ENCODE measurements at regions not wholly inside any gene's neighbourhood (a gene's known extent, or its start where the extent isn't known, plus 50 kb on each side); places are given as distances from the start of the nearest gene placed in this dataset.
"Not testable (repeated sequence)": the region's sequence is repeated elsewhere in the genome, so short reads cannot be mapped to it uniquely, and the experiment has no call there.

DNA sequence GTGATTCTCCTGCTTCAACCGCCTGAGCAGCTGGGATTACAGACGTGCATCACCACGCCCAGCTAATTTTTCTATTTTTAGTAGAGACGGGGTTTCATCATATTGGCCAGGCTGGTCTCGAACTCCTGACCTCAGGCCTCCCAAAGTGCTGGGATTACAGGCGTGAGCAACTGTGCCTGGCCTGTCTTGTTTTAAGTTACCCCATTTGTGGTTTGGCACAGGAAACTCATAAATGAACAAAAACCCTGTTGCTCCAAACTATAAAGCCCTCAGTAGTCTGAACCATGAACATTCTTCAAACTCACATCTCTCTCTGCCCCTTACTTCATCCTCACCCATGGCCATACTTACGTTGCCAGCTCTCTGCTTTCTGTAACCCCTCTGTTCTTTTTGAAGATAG, 61.7 kb downstream of the RHOU start:
- not testable (repeated sequence) for DNase-seq

DNA sequence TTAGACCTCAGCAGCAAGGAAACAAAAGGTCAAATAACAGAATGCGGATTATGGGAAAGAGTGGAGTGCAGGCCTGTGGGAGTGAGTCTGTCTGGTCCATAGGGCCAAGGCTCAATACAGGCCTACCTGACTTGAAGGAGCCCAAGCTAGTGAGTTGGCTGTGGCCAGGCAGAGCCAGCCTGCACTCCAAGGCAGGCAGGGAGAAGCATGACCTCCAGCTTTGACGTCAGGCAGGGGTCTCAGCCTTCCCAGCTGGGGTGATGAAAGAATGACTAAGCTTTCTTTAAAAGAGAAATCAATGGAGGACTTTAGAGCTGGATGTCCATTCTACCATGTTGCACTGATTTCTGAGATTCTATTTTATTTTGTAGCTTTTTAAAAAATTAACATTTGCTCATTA, 62.8 kb downstream of the RHOU start:
- no peak for DNase-seq

DNA sequence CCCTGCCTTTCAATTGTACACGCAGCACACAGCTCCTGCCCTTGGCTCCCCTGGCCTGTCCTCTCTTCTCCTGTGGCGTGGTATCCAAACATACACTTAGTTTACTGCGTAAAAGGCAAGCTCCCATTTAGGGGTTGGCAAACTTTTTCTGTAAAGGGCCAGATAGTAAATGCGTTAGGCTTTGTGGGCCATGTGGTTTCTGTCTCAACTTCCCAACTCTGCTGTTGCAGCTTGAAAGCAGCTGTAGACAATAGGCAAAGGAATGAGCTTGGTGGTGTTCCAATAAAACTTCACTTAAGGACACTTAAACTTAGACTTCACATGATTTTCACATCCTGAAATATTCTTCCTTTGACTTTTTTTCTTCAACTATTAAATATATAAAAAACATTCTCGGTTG, 63.3 kb downstream of the RHOU start:
- no peak for DNase-seq

DNA sequence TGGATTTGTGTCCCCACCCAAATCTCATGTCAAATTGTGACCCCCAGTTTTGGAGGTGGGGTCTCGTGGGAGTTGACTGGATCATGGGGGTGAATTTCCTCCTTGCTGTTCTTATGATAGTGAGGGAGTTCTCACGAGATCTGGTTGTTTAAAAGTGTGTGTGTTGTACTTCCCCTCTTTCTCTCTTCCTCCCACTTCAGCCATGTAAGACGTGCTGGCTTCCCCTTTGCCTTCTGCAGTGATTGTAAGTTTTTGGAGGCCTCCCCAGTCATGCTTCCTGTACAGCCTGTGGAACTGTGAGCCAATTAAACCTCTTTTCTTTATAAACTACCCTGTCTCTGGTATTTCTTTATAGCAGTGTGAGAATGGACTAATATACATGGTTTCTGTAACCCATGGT, 64.6 kb downstream of the RHOU start:
- no peak for DNase-seq

DNA sequence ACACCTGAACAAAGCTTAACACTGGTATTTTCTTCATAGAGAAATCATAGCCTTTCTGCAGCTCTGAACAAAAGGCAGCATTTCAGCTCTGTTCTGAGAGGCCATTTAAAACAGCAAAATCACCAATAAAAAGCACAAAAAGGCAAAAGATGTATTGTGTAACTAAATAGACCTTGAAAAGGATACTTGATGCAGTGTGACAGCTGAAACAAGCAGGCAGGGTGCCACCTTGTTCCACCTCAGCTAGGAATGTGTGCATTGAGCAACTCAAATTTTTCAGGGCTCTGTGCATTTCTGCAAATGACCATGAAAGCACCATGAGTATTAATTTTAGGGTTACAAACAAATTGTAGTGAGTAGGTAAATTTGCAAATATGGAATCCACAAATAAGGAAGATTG, 65.8 kb downstream of the RHOU start:
- no peak for DNase-seq

DNA sequence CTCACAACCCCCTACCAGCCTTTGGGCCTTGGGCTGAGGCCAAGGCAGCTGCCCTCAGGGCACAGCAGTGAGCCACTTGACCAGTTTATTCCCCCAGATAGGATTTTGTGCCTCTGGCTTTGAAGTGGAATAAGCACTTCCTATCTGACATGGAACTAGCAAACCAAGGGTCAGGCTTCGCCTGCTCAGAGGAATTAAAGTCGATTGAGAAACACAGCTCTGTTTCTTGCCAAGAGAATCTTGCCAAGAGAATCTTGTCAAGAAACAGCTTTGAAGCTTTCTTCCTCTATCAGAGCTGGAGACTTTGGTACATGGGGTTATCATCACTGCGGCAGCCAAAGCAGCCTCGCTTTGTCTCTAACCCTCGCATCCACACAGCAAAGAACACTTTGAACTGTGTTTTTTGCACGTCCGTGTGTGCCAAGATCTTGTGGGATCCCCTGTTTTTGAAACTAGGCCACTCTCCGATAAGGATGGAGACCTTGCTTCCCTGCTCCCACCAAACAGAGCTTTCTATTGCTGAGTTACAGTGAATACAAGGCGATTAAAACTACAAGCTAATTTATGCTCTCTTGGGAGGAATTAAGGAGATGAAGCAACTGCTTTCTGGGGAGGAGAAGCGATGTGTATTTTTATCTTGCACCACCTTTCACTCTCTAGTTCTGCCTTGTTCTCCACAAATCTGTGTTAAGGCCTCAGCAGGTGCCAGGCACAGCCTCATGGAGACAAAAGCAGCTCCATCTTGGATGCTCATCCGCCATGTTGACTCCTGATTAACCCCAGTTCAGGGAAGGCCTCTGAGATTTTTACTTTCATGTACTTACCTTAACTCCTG, 67.3 kb downstream of the RHOU start:
- no peak for DNase-seq

DNA sequence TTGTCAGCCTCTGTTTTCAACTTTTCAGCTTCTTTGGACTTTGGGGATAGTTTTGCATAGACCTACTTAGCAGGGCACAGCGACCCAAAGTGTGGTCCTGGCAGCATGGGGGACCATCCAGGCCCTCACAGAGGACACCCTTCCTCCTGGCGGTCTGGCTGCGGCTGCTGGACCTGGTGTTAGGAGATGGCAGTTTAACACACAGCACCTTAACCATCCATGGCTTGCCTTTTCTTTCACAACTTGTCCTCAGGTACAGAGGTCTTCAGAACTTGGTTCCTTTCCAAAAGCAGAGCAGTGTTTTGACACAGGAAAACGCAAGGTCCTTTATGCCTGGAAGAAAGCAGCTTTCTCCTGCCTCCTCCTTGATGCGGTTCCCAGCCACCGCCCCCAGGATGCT, 68.1 kb downstream of the RHOU start:
- no peak for DNase-seq

DNA sequence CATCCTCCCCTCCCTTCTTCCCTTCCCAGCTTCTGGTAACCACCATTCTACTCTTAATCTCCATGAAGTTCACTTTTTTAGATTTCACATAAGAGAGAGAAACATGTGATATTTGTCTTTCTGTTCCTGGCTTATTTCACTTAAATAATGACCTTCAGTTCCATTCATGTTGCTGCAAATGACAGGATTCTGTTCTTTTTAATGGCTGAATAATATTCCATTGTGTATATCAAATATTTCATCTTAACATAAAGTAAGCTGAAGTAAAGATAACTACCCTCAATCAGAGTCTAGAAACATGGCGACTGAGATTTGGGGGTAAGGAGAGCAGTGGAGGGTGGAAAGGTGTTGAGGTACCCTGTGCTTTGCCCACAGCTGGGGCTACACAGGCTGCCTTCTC, 68.9 kb downstream of the RHOU start:
- DNase-seq, result no peak

DNA sequence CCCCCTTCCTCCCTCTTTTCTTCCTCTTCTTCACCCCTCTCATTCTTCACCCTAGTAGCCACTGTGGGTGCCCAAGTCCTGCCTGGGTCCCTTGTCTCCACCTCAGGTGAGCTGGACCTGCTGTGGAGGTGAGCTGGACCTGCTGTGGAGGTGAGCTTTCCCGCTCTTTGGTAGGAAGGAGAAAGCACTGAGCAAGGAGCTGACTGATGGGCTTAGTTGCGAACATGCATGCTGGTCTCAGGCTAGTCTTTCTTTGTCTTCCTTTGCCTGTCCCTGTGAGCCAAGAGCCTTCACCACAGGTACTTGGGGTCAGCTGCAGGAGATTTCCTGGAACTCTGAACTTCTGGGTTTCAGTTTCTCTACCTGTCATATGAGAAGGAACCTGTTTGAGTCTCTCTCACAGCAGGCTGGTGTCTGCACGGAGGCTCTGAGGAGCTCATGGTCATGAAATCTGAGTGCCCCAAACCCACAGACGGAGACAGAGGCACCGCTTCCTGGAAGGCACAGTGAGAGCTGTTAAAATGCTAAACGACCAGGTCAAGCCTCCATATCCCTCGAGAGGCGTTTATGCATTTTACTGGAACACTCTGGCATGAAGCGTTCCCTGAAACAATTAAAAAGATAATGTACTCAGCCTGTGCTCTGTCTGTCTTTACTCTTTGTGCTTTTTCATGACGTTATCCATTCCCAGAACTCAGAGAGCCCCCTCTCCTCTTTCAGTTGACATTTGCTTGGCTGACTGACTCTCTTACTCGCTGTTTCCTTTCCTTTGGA, 69.5 kb downstream of the RHOU start:
- DNase-seq, result no peak

DNA sequence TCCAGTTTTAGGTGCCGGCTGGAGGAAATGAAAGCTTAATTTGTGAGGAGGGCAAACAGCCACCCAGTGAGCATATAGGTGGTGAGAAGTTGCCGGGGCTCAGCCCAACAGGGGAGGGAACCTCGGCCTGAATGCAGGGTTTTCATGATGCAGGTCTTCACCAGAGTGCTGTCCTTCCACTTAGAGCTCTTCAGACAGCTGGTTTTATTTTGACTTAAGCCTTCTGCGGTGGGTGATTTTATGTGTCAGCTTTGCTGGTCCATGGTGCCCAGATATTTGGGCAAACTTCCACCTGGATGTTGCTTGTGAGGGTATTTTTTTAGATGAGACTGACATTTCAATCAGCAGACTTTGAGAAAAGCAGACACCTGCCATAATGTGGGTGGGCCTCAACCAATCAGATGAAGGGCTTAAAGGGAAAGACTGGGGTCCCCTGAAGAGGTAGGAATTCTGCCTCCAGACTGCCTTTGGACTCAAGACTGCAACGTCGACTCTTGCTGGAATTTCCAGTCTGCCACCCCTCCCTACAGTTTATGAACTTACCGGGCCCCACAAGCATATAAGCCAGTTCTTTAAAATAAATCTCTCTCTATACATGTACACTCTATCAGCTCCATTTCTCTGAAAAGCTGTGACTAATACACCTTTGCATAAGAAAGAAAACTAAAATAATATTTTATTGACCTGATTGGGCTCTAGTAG, 72.8 kb downstream of the RHOU start:
- no peak for DNase-seq

DNA sequence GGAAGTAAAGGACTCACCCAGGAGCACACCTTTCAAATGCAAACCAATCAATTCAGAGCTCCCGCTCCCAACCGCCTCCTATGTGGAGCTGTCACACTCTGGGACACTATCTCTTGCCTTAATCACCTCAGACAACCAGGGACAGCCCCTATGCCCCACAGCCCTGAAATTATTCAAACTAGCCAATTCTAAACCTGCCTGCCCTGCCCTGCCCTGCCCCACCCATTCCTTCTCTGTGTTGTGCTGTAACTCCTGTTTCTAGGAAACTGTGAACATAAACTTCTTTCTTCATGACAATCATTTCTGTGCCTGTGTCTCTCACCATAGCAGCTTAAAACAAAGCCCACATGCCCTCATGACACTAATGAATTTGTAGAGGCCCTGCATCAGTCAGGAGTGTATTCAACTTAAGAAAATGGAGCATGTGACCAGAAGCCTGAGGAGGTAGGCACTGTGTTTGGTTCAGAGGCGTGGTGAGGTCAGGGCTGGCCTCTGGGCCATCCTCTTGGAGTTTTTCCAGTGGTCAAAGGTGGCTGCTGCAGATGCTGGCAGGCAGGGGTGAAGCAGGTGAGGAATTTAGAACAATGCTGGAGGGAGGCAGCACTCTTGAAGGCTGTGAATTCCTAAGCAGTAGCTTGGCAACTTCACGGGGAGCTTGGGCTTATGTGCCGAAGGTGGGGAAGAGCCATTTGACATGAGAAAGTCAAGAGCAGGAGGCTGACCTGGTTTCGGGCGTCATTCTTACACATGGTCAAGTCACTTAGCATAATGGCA, 74.5 kb downstream of the RHOU start:
- DNase-seq, result no peak

DNA sequence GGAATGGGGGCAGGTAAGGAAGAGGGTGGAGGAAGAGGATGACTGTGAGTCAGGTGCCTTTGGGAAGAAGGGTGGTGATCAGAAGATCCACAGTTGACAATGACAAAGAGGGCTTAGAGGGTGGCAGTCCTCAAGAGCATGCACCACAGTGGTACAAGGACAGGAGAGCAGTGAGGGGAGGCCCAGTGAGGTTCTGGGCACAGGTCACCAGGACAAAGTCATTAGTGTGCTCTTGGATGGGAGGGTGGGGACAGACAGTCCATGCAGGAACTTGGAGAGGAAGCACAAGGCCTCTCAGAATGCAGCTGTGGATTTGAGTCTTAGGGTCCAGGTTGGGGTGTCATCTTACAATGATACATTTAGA, 75.1 kb downstream of the RHOU start:
- DNase-seq, result no peak

DNA sequence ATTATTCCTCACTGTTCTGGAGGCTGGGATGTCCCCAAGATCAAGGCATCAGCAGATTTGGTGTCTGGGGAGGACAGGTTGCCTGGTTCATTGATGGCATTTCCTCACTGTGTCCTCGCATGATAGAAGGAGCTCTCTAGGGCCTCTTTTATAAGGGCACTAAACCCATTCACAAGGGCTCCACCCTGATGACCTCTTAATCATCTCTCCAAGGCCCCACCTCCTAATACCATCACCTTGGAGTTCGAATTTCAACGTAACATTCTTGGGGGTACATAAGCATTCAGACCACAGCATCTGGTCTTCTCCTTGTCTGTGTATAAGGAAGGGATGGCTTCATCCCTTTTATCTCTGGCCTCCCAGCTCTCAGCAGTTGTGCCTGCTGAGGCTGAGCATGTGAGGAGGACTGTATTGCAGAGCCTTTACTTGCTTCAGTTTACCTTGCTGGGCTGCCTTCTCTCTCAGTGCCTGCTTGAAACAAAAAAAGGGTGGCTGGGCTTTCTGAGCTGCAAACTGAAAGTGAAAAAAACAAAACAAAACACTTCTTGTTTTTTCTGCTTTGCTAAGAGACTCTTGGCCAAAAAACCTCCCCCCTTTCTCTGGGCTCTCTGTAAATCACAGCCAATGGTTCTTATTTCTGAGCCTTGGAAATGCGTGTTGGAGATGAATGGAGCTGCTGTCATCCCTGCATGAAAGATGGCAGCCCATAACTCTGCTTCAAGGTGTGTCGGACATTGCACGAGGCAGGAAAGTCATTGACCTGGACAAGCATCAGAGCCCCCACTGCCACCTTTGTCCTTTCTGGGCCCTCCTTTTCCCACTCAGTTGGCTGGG, 75.8 kb downstream of the RHOU start:
- no peak for DNase-seq

DNA sequence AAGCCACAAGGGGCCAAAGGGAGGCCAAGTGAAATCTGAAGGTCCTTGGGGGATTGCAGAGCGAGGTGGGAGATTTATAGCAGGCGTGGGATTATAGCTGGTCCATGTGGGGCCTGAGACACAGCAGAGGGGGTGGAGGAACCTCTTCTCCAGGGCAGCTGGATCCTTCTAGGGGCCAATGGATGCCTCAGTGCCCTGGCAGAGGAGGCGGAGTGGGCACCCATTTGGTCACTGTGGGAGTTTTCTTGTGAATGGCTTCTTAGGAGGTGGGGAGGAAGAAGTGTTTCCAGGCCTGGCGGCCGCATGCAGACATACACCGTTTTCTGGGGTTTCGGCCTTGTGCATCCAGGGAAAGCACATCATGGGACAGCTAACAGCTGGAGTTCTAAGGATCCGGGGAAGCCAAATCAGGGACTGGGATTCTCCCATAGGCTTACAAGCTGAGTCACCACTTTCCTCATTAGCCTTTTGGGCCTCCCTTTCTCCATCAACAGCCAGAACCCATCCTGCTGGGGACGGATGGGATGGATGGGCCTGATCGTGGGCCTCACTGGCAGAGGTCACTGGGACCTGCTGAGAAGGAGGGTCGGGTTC, 76.5 kb downstream of the RHOU start:
- no peak for DNase-seq

DNA sequence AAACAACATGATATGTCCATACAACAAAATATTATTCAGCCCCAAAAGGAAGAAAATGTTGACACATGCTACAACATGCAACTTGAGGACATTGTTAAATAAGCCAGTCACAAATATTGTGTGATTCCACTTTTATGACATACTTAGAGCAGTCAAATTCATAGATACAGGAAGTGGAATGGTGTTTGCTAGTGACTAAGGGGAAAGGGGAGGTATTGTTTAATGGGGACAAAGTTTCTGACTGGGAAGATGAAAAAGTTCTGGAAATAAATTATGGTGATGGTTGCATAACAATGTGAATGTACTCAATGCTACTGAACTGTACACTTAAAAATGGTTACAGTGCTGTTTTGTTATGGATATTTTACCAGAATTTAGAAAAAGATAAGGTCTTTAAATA, 77.7 kb downstream of the RHOU start:
- DNase-seq, result no peak

DNA sequence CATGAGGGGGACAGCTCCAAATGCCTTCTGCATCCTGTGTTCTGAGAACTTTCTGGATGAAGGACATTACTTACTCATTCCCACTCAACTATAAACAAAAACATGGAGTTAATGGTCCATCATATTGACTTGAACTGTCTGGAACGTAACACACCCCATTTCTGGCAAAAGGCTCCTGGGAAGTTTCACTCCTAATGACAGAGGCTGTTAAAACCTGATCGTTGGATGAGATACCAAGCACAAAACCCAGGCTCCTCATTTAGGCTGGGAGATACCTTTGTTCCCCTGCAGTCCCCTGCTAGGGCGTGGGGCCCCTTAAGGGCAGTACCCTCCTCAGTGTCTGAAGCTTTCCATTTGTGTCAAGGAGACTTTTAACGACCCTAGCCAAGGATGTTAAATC, 78.9 kb downstream of the RHOU start:
- no peak for DNase-seq

DNA sequence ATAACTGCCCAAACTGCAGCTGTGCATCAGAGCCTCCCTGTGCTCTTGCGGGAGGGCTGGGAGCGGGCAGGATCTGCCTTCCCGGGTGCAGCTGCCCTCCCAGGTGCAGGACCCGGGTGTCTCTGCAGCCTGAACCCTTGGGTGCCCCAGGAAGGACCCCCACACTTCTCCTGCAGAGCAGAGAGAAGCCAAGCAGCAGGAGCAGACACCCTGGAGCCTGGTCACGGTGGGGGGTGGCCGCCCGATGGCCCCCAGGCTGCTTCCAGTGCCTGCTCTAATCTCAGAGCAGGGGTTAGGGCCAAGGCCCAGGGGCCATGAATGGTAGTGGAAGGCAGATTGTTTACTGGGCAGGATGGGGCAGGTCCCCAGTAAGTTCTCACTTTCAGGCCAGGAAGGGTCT, 83.0 kb downstream of the RHOU start:
- DNase-seq, result no peak

DNA sequence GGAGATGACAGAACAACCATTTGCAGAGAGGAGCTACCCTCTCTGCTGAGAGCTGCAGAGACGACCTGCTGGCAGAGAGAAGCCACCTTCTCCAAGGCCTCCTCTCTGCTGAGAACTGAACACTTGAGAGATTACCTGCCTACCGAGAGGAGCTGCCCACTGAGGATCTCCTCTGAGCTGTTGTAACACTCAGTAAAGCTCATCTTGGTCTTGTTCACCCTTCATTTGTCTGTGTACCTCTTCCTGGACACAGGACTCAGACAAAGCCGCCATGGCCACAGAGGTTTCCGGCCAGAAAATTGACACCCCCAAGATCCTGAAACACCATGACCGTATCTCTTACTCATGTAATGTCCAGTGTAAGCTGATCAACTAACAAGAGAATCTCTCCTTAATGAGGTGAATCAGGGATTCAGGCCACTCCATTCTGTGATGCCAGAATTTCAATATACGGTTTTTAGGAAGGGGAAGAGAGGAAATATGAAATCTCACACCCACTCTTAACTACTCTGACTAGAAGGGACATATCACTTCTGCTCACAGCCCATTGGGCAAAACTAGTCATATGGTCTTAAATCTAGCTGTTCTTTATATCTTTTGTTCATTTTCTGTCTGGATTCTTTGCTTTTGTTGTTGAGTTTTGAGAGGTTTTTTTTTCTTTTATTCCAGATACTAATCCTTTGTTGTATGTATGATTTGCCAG, 83.8 kb downstream of the RHOU start:
- DNase-seq, result no peak

DNA sequence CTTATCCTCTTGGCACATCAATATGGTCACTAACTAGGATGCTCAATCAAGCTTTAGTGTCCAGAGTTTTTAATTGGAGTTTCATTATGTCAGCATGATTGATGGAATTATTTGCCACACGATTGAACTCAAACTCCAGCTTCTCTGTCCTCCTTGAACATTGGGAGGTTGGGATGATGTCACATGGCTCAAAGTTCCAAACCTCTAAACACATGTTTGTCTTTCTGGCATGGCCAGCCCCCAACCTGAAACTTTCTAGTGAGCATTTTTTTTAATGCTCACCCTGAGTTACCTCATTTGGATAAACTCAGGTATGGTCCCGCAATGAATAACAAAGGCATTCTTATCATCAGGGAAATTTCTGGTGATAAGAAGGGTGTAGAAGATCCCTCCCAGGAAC, 86.0 kb downstream of the RHOU start:
- no peak for DNase-seq

DNA sequence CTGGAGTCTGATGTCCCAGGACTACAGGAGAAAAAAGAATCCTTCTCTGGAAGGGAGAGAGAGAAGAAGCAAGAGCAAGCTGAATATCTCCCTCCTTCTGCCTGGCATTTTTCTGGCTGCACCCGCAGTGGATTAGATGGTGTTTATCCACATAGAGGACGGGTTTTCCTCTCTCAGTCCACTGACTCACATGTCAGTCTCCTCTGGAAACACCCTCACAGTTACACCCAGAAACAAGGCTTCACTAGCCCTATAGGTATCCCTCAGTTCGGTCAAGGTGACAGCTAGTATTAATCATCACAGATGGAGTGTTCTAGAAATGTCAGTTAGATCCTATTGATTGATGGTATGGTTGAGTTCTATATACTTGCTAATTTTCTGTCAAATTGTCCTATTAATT, 87.9 kb downstream of the RHOU start:
- DNase-seq, result no peak

DNA sequence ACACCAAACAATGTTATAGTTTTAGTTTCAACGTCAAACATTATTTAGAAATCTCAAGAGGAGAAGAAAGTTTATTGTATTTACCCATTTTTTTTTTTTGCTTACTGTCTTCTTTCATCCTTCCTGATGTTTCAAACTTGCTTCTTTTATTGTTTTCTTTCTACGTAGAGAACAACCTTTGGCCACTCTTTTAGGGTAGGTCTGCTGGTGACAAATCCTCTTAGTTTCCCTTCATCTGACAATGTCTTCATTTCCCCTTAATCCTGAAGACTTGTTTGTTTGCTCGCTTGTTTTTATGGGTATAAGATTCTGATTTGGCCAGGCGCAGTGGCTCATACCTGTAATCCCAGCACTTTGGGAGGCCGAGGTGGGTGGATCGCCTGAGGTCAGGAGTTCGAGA, 89.1 kb downstream of the RHOU start:
- DNase-seq, result no peak
